Stimulated activated CD4-positive, alpha-beta T cell treated with anti-CD3 and anti-CD28 coated beads, Interleukin-15, amount 100 ng/mL, for 24 hours (primary cell): ENCODE measurements at regions not wholly inside any gene's neighbourhood (a gene's known extent, or its start where the extent isn't known, plus 50 kb on each side); places are given as distances from the start of the nearest gene placed in this dataset.
"Not testable (repeated sequence)": the region's sequence is repeated elsewhere in the genome, so short reads cannot be mapped to it uniquely, and the experiment has no call there.

Experiments used
- DNase-seq: peaks from one replicate; pipeline ENCODE4 v3.0.0-alpha.2; 2020

DNA sequence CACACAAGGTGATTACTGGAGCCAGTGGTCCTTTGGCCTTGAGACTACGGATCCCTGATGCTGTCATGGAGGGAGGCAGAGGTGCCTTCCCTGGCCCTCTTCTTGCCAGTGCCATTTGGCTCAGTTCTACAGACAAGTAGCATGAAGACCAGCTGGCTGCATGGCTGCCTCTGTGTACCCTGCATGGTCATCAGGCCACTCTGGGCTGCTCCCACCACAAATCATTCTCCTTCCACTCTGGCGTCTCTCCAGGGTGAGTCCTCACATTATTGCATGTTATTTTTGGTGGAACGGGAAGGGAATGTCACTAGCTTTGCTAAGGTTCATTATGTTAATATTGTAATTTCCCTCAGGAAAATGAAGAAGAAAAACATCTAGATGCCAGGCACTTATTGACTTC lies 229.8 kb downstream of the VAPA start:
- DNase-seq = no peak

DNA sequence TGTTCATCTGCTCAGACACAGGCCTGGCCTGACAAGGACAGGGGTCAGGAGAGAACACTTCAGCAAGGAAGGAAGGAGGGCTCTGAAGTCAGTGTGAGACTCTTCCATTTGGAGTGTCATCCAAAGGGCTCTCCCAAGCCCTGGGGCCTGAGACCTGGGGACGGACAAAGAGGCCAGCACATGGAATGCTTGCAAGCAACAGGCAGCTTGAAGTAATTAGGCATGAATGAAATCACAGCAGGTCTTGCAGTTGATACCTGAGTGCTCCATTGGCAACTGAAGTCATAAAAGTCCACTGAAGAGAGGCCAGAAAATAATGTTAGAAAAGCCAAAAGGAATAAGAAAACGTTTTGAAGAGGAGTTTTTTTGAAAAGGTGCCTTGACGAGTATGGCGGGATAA lies 231.7 kb downstream of the VAPA start:
- DNase-seq = no peak

DNA sequence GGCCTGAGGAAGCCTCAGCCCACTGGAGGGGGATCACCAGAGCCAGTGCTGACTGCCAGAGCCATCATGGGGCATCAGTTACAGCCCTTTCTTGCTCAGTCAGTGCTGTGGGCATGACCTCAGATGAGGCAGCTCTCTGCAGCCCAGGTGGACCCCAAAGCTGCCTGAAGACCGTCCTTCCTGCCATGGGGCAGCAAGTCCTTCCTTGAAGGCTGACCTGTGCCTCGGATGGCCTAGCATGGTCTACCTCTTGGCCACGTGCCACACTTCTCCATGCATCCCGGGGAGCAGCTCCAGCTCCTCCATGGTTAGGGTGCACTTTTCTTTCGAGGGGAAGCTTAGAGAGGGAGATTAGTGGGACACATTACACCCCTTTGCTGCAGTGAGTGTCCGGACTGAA lies 233.4 kb downstream of the VAPA start:
- DNase-seq = no peak

DNA sequence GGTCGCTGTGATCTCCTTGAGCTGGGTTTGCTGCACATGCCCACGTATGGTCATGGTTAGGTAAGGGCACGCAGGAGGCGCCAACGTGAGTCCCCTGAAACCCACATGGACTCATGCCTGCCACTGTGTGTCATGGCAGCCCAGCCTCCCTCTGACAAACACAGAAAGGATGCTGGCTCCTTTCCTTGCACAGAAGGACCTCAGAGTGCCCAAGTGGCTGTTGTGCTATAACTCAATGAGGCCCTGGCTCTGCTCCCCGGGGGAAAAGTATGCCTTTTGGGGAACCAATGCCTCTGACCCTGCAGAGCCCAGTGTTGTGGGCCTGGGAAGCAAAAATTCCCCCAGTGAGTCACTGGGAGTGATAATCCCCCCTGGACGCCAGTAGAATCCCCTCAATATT lies 233.9 kb downstream of the VAPA start:
- no peak for DNase-seq

DNA sequence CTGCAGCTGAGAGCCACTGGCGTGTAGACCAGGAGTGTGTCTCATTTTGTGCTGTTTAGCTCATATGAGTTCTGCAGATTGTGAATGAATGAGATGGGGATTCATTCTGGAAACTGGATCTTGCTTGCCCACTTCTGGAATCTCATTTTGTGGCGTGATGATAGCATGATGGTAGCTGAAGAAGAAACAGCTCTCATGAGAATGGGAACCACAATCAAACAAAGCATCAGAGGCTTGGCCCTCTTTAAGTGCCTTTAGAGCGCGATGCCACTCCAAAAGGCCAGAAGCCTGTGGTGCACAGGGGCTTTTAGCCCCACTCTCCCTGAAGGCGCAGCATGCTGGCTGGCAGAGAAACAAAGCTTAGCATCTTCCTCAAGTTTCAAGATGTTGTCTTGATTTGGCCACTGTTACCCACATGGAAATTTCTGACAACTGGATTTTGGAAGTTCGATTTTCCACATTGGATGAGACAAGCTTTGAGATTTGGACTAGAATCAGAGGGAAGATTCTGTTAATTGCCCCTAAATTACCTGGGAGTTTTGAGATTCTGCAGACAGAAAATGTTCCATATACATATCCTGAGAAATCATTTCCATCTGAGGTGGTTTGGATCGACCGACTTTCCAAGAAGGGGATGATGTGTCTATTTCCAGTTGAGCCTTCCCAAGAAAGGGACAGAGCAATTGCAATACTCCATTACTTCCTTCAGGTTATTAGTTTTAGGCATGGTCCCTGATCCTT lies 234.5 kb downstream of the VAPA start:
- DNase-seq = no peak

DNA sequence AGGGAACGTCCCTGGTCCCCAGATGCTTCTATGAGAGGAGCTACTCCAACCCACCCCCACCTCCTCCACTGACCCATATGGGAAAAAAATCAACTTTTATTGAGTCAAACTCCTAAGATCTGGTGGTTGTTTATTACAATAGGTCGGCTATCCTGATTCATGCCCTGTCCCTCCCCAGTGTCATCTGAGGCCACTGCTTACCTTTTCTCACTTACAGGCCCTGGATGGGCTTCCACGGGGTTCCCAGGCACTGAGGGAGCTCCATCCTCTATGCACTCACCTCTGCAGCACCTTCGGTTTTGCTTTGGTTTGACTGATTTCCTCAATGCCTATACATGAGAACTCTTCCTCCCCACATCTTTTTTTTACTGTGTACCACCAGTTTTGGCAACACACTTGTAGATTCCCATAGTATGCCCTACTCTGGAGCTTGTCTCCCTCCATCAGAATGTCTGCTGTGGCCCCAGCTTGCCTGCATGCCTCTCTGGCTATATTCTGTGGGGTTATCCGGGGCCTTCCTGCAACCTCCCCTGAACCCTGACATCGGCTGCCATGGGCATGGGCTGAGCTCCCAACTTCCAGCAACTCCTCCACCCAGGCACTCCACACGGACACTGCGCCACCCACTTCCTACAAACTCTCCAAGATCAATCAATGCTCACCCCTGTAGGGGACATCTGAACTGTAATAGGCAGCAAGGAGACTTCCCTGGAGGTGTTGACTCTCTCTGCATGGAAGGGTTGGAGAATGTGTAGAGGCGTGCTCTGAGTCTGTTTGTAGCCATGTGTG lies 236.1 kb downstream of the VAPA start:
- DNase-seq = no peak

DNA sequence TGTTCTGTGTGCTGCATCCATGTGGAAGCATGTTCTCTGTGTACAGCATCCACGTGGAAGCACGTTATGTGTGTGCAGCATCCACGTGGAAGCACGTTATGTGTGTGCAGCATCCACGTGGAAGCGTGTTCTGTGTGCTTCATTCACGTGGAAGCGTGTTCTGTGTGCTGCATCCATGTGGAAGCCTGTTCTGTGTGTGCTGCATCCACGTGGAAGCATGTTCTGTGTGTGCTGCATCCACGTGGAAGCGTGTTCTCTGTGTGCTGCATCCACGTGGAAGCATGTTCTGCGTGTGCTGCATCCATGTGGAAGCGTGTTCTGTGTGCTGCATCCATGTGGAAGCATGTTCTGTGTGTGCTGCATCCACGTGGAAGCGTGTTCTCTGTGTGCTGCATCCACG lies 236.8 kb downstream of the VAPA start:
- DNase-seq = not testable (repeated sequence)

DNA sequence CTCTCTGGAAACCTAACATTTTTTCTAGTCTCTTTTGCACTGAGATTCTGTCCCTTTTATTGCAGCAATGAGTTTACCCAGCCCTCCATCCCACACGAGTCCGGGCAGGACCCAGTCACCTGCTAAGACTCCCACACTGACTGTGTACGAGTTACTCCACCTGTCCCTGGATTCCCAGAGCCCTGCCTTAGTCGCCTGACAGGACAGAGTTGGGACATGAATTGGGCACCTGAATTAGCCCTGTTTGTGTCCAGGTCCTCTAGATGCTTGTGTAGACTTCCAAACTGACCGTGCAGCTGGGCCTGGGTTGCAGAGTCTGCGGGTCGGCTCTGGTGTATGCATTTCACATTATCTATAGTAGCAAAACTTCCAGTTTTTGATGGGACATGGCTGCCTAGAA lies 238.7 kb downstream of the VAPA start:
- no peak for DNase-seq

DNA sequence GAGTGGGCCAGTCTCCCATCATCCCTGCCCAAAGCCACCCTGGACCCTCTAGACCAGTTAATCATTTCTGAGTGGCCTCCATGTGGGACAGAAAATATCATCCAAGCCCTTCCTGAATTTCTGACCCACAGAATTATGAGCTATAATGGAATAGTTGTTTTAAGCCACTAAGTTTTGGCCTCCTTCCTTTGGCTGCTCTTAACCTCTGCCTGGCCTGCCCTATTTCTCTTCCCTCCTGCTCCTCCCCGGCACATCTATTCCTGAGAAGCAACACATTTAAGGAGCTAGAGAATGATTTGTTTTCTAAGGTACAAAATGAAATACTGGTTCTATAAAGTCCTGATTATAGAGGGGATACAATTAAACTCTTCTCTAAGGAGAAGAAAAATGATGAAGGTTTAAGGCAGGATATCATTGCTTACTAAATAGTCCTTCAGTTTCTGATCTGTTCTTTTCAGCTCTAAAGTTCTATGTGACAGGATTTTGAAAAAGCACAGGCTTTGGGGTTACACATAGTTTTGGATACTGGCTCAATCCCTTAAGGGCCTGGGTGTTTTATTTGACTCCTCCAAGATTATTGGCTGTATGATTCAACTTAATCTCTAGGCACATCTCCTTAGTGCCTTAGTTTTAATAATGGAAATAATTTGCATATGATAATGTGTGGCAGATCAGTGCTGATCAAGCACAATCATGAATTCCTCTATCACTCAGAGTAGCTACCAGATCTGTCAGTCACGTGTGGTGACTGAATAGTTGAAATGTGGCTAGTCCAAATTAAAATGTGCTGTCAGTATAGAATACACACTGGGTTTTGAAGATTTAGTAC lies 240.3 kb downstream of the VAPA start:
- DNase-seq = no peak

DNA sequence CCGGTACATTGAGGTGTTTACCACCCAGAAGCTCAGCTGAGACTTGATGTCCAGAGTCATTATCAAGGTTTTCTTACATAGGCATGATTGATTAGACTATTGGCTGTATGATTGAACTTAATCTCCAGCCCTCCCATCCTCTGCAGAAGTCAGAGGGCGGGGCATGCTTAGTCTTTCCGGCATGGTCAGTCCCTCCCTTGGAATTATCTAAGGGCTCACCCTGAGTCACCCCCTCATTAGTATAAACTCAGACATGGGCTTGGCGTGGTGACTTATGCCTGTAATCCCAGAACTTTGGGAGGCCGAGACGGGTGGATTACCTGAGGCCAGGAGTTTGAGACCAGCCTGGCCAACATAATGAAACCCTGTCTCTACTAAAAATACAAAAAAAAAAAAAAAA lies 243.9 kb downstream of the VAPA start:
- no peak for DNase-seq

DNA sequence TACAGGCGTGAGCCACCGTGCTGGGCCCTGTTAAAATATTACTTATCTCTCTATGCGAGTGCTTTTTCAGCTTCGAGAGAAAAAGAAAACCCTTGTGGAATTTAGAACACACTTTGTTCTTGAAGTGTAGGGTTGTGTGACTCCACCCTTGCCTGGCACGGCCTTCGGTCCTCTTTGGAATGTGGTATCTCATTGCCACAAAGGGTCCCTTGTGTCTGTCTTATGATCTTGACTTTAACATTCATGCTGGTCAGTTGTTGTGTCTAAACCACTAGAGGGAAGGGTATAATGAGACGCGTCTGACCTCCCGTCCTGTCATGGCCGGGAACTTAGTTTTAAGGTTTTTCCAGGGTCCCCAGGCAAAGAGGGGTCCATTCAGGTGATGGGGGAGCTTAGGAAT lies 246.4 kb downstream of the VAPA start:
- no peak for DNase-seq

DNA sequence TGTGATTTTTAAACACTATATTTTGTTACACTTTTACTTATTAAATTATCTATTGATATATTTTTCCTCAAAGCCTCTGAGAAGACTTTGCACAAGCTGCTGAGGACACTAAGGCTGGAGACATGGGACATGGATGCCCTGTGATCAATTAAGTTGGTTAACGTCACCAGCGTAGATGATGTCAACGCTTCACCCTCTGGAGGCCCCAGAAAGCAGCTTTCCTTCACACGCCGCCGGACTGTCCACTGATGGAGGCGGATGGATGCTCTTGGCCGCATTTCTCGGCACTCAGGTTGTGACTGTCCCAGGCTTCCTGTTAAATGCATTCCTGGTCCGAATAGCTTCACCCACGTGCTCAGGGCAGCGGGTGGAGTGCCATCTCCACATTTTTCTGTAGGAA lies 247.5 kb downstream of the VAPA start:
- no peak for DNase-seq

DNA sequence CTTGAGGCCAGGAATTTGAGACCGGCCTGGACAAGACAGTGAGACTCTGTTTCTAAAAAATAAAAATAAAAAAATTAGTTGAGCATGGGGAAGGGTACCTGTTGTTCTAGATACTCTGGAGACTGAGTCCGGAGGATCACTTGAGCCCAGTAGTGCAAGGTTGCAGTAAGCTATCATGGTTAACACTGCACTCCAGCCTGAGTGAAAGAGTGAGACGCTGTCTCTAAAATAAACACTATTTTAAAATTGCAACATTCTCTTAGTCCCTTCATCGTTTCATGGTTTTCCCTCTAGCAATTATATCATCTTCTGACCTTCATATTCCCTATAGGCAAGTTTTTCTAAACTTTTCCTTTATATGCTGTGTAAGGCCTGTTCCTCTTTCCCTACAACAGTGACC lies 248.5 kb downstream of the VAPA start:
- no peak for DNase-seq

DNA sequence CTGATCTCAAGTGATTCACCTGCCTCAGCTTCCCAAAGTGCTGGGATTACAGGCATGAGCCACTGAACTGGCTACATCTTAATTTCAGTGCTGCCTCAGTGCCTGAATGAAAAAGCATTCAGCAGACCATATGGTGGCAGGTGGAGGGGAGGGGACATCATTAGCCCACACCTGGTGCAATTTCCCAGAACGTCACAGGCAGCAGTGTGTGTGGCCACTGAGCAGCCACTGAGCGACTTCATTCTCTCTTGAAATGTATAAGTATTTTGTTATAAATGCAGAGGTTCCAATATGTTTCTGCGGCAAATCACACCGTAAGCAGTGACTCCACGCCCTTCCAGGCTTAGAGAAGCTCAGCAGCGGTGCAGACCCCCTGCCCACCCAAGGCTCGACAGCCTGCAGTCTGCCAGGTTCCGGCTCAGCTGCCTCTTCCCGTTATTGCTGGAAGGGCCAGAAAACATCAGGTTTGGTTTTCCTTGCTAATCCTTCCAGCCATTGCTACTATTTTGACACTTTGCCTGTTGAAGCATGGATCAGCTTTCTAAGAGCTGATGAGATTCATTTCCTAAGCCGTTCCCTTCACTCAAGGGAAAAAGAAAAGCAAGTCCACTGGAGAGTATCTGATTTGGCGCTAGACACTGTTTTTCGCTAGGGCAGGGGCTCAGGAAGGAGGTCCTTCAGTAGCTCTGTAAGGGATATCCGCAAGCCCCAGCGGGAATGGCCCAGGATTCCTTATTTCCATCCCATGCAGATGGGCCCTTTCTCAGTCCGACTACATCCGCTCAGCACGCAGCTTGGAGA lies 250.7 kb downstream of the VAPA start:
- no peak for DNase-seq

DNA sequence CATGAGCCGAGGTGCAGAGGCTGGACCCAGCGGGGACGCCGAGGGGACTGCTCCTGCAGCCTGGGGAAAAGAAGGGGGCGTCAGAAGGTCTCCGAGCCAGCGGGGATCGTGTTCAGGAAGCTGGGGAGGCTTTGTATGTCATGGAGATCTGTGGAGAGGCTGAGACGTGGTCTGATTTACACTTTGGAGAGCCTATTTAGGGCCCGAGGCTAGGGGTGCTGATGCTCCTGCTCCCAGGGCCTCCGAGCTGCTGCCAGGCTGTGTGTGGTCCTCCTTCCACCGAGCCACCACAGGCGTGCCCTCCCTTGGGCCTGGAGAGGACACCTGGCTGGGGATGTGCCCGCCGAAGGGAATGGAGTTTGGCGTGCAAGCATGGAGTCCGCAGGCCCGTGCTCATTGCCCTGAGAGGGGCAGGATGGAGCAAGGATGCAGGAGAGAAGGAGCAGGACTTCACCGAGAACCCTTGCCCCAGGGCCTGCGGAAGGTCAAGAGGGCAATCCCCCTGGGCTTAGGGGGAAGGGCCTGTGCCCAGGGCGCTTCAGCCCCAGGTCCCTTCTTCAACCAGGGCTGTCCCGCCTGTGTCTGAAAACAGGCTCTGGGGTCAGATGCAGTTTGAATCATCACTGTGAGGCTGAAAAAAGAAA lies 252.5 kb downstream of the VAPA start:
- DNase-seq = no peak

DNA sequence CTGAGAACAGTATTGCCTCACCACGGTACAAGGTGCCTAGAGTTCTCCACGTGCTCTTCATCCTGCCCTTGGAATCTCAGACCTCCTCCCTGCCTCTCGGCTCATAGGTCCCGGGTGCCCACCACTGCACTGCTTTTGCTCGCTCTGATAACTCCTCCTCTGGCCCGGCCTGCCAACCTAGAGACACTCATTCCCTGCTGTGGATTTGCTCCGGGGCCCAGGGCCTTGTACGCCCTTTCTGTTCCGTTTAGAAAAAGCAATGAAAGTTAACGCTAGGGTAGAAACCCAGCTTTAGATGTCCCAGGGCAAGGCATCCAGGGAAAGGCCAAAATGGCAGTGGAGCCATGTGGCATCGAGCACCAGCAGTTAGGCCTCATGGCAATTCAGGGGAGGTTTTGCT lies 253.9 kb downstream of the VAPA start:
- DNase-seq = no peak

DNA sequence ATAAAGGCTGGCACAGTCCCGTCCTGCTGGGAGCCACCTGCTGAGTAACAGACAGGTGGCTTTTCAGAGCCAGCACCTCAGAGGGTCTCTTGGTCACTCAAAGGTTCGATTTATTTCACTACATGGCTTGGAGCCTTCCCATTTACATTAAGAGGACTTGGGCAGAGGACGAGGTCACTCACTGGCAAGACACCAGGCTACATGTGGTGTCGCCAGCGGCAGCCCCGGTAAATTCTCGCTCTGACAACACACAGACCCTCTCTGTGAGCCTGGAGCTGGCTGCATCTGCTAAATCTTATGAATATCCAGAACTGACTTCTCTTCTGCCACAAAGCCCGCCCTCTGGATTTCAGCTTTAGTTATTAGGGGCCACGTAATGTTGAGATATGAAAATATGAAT lies 254.7 kb downstream of the VAPA start:
- DNase-seq = no peak

DNA sequence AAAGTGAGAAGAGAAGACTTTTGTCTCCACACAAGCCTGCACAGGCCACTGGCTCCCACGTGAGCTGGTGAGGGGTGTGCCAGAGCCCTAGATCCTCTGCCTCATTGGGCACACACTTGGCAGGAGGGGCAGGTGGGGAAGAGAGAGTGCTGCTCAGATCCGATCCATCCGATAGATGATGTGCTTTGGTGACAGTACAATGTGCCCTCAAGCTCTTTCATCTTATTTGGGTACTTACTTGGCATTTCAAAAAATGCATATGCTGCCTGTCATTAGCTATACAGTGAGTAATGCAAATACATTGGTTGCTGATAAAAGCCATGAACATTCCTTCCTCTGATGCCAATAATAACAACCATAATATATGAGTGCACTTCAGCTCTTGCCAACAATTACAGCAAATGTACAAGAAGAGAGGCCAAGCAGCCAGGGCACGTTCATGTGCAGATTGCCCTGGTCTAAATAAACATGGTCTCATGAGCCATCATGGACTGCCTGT lies 255.3 kb downstream of the VAPA start:
- no peak for DNase-seq

DNA sequence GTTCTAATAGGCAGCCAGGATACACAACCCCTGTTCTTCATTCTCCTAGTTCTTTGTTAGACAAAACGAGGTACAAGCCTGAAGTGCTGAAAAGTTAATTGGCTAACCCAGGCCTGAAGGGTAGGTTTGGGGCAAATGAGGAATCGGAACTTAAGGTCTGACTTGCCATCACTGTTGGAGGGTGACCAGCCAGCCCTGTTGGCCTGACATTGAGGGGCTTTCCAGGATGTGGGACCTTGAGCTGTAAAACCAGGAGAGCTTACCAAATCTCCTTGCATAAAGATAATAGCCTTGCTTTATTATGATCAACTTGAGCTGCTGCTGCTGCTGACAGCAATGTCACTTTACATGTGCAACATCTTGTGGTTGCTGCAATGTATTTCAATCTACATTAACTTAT lies 256.0 kb downstream of the VAPA start:
- DNase-seq = no peak

DNA sequence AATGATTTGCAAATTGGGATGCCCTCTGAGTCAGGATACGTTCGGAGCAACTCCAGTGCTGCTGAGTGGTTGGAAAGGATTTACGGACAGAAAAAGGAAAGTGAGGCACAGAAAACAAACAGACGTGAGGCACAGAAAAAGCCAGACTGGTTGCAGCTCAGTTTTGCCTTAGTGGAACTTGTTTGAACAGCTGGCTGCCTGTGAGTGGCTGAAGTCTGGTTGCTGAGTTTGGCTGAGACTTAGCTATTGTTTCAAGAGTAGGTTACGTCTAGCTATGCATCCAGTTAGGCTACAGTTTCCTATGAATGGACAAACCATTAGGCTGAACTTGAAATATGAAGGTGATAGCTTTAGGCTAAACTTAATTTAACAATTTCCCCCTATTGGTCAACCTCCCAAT lies 256.6 kb downstream of the VAPA start:
- no peak for DNase-seq

DNA sequence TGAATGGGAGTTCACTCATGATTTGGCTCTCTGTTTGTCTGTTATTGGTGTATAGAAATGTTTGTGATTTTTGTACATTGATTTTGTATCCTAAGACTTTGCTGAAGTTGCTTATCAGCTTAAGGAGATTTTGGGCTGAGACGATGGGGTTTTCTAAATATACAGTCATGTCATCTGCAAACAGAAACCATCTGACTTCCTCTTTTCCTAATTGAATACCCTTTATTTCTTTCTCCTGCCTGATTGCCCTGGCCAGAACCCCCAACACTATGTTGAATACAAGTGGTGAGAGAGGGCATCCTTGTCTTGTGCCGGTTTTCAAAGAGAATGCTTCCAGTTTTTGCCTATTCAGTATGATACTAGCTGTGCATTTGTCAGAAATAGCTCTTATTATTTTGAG lies 261.5 kb downstream of the VAPA start:
- DNase-seq = not testable (repeated sequence)

DNA sequence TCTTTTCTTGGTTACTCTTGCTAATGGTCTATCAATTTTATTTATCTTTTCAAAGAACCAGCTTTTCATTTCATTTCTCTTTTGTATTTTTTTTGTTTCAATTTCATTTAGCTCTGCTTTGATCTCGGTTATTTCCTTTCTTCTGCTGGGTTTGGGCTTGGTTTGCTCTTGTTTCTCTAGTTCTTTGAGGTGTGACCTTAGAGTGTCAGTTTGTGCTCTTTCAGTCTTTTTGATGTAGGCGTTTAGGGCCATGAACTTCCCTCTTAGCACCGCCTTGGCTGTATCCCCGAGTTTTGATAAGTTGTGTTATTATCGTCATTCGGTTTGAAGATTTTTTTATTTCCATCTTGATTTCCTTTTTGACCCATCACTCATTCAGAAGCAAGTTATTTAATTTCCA lies 265.5 kb downstream of the VAPA start:
- not testable (repeated sequence) for DNase-seq
